ENCODE measurements at regions not wholly inside any gene's neighbourhood (a gene's known extent, or its start where the extent isn't known, plus 50 kb on each side); places are given as distances from the start of the nearest gene placed in this dataset.

DNA sequence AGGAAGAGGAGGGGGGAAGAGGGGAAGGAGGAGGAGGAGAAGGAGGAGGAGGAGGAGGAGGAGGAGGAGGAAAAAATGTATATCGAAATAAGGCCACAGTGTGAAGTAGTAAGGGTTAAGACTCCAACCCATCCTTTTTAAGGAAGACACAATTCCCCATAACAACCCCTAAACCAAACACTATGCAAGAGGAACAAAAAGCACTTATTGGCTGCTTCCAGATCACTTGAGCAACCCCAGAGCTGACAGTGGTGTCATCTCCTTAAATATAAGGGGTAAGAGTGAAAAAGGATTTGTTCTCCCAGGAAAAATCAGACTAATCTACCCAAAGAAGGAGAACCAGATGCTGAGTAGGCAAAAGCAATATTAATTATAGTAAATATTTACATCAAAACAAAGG, 169.1 kb upstream of the SASH1 start:
- TF ChIP-seq, protein P1, sequence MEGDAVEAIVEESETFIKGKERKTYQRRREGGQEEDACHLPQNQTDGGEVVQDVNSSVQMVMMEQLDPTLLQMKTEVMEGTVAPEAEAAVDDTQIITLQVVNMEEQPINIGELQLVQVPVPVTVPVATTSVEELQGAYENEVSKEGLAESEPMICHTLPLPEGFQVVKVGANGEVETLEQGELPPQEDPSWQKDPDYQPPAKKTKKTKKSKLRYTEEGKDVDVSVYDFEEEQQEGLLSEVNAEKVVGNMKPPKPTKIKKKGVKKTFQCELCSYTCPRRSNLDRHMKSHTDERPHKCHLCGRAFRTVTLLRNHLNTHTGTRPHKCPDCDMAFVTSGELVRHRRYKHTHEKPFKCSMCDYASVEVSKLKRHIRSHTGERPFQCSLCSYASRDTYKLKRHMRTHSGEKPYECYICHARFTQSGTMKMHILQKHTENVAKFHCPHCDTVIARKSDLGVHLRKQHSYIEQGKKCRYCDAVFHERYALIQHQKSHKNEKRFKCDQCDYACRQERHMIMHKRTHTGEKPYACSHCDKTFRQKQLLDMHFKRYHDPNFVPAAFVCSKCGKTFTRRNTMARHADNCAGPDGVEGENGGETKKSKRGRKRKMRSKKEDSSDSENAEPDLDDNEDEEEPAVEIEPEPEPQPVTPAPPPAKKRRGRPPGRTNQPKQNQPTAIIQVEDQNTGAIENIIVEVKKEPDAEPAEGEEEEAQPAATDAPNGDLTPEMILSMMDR (IDR thresholded peaks at IDR 0.05; ENCODE audit: low read depth, low read length): no peak
- TF ChIP-seq POLR2A (IDR thresholded peaks at IDR 0.05; ENCODE audit: extremely low read depth, insufficient read length) (no peak), MYC (IDR thresholded peaks at IDR 0.05; ENCODE audit: low read depth, low read length) (no peak)
- TF ChIP-seq, protein P2, sequence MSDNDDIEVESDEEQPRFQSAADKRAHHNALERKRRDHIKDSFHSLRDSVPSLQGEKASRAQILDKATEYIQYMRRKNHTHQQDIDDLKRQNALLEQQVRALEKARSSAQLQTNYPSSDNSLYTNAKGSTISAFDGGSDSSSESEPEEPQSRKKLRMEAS (IDR thresholded peaks at IDR 0.05; ENCODE audit: low read depth, low read length): no peak
